KMS-11 (cell line): ENCODE measurements at regions not wholly inside any gene's neighbourhood (a gene's known extent, or its start where the extent isn't known, plus 50 kb on each side); places are given as distances from the start of the nearest gene placed in this dataset.
"Not testable (repeated sequence)": the region's sequence is repeated elsewhere in the genome, so short reads cannot be mapped to it uniquely, and the experiment has no call there.

ENCODE experiments used
- H2AFZ ChIP-seq: fragments of 200-600 bp; sonication (generic); 2 replicates; pipeline ENCODE4 v1.6.1; 2016; ENCODE audit warnings: antibody characterized with exemption, mixed run types, low read depth
- H3K27ac ChIP-seq: fragments of 200-600 bp; sonication (generic); 2 replicates; pipeline ENCODE4 v1.6.1; 2016; ENCODE audit warnings: mild to moderate bottlenecking, mixed run types
- H3K27me3 ChIP-seq: fragments of 200-600 bp; sonication (generic); 2 replicates; pipeline ENCODE4 v1.6.1; 2017; ENCODE audit warnings: mild to moderate bottlenecking, low read depth, mixed run types, moderate library complexity; ENCODE audit not compliant: insufficient read depth
- H3K36me3 ChIP-seq: fragments of 200-600 bp; sonication (generic); 2 replicates; pipeline ENCODE4 v1.6.1; 2017; ENCODE audit warnings: mild to moderate bottlenecking, mixed run types; ENCODE audit not compliant: insufficient read depth
- H3K4me1 ChIP-seq: fragments of 200-600 bp; sonication (generic); 2 replicates; pipeline ENCODE4 v1.6.1; 2016; ENCODE audit warnings: mild to moderate bottlenecking, low read depth, mixed run types; ENCODE audit not compliant: poor library complexity, severe bottlenecking
- H3K4me2 ChIP-seq: fragments of 200-600 bp; sonication (generic); 2 replicates; pipeline ENCODE4 v1.7.0; 2016; ENCODE audit warnings: mild to moderate bottlenecking, mixed run types
- H3K4me3 ChIP-seq: fragments of 200-600 bp; sonication (generic); IDR thresholded peaks from 2 replicates; pipeline ENCODE4 v1.6.1; 2017; ENCODE audit warnings: low read depth, low read length, mixed read lengths; ENCODE audit not compliant: insufficient read depth
- H3K79me2 ChIP-seq: fragments of 200-600 bp; sonication (generic); 2 replicates; pipeline ENCODE4 v1.6.1; 2016; ENCODE audit warnings: low read depth, mixed run types; ENCODE audit not compliant: insufficient read depth
- H3K9ac ChIP-seq: fragments of 200-600 bp; sonication (generic); 2 replicates; pipeline ENCODE4 v1.6.1; 2016; ENCODE audit warnings: mild to moderate bottlenecking, mixed run types
- H4K20me1 ChIP-seq: fragments of 200-600 bp; sonication (generic); 2 replicates; pipeline ENCODE4 v1.6.1; 2016; ENCODE audit warnings: mild to moderate bottlenecking, mixed run types; ENCODE audit not compliant: insufficient read depth
- TF ChIP-seq, protein P1 (sequence below): fragments of 200-600 bp; sonication (generic); conservative IDR thresholded peaks from 2 replicates; pipeline ENCODE4 v1.6.1; 2017; ENCODE audit warnings: low read depth, mild to moderate bottlenecking, antibody characterized with exemption, low read length, moderate library complexity, mixed read lengths

DNA sequence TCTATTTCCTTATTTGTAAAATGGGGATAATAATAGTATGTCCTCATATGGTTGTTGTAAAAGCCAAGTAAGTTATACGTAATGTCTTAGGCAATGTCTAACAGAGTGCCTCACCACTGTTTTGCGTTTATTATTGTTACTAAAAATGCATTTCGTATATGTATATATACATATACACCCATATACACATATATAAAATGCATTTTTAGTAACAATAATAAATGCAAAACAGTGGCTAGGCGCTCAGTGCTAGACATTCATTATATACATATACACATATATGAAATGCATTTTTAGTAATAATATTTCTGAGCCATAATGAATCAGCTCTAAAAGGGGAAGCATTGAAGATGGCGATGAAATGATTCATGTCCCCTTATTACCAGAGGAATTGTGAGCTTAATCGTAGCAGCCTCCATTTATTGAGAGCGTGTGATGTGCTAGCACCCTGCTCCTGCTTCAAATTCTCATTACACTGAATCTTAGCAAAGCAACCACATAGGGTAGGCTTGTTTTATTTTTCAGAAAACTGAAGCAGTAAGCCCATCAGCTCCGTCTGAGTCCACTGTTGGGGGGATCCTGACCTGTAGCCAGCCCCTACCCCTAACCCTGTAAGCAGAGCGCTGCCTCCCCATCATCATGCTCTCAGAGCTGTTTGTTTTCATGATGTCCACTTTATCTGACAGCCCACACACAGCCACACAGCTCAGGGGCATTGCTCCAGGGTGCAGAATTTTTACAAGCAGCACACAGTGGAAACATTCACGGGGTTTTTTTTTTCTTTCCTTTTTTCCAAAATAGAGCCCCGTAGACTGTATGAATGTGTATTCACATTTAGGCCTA is 97.1 kb upstream of the NAV2 start:
- H4K20me1 ChIP-seq = no peaks in the 10 kb centered on the region
- H3K9ac ChIP-seq = no peak overlapping the region
- no peak overlapping the region for H2AFZ ChIP-seq
- H3K27ac ChIP-seq = no peak overlapping the region
- TF ChIP-seq, protein P1, sequence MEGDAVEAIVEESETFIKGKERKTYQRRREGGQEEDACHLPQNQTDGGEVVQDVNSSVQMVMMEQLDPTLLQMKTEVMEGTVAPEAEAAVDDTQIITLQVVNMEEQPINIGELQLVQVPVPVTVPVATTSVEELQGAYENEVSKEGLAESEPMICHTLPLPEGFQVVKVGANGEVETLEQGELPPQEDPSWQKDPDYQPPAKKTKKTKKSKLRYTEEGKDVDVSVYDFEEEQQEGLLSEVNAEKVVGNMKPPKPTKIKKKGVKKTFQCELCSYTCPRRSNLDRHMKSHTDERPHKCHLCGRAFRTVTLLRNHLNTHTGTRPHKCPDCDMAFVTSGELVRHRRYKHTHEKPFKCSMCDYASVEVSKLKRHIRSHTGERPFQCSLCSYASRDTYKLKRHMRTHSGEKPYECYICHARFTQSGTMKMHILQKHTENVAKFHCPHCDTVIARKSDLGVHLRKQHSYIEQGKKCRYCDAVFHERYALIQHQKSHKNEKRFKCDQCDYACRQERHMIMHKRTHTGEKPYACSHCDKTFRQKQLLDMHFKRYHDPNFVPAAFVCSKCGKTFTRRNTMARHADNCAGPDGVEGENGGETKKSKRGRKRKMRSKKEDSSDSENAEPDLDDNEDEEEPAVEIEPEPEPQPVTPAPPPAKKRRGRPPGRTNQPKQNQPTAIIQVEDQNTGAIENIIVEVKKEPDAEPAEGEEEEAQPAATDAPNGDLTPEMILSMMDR = no peak
- H3K4me2 ChIP-seq = no peak overlapping the region
- no peaks in the 10 kb centered on the region for H3K79me2 ChIP-seq
- no peaks in the 10 kb centered on the region for H3K36me3 ChIP-seq
- no peaks in the 10 kb centered on the region for H3K27me3 ChIP-seq
- H3K4me1 ChIP-seq = no peaks in the 10 kb centered on the region
- no peak overlapping the region for H3K4me3 ChIP-seq

DNA sequence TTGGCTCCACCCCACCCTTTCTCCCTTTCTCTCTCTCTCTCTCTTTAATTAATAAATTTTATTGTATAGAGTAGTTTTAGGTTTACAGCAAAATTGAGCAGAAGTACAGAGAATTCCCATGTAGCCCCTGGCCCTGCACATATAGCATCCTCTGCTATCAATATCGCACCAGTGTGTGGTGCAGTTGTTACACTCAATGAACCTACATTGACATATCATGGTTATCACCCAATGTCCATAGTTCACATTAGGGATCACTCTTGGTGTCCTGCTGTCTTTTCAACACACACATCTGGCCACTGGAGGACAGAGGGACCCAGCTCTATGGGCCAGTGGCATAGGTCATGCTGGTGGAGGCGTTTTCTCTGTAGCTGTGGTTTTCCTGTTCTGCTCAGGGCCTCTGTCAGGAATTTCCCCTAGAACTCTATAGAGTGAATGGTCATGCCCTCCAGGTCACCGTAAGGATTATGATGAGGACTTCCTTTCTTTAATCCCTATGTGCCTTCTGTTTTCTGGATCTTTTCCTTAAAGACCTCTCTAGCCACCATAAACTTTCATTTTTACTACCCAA is 98.2 kb upstream of the NAV2 start:
- Histone ChIP-seq H3K4me3 (no peak overlapping the region), H3K4me2 (no peak overlapping the region)

DNA sequence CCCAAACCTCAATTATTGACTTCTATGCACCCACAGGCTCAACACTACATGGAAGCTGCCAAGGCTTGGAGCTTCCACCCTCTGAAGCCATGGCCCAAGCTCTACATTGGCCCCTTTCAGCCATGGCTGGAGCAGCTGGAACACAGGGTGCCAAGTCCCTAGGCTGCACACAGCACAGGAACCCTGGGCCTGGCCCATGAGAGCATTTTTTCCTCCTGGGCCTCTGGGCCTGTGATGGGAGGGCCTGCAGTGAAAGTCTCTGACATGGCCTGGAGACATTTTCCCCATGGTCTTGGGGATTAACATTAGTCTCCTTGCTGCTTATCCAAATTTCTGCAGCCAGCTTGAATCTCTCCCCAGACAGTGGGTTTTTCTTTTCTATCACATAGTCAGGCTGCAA is 100.6 kb upstream of the NAV2 start:
- not testable (repeated sequence) for H3K9ac ChIP-seq, H3K4me3 ChIP-seq, H4K20me1 ChIP-seq, H3K27ac ChIP-seq, H3K4me1 ChIP-seq, H3K27me3 ChIP-seq, H3K79me2 ChIP-seq, H2AFZ ChIP-seq, H3K36me3 ChIP-seq, H3K4me2 ChIP-seq

More for the DNA sequence above, 98.2 kb upstream of the NAV2 start:
- Histone ChIP-seq H3K4me1 (no peaks in the 10 kb centered on the region), H3K9ac (no peak overlapping the region), H3K27me3 (no peaks in the 10 kb centered on the region), H3K36me3 (no peaks in the 10 kb centered on the region), H4K20me1 (no peaks in the 10 kb centered on the region), H3K27ac (no peak overlapping the region), H3K79me2 (no peaks in the 10 kb centered on the region), H2AFZ (no peak overlapping the region)
- TF ChIP-seq, protein P1 = no peak

DNA sequence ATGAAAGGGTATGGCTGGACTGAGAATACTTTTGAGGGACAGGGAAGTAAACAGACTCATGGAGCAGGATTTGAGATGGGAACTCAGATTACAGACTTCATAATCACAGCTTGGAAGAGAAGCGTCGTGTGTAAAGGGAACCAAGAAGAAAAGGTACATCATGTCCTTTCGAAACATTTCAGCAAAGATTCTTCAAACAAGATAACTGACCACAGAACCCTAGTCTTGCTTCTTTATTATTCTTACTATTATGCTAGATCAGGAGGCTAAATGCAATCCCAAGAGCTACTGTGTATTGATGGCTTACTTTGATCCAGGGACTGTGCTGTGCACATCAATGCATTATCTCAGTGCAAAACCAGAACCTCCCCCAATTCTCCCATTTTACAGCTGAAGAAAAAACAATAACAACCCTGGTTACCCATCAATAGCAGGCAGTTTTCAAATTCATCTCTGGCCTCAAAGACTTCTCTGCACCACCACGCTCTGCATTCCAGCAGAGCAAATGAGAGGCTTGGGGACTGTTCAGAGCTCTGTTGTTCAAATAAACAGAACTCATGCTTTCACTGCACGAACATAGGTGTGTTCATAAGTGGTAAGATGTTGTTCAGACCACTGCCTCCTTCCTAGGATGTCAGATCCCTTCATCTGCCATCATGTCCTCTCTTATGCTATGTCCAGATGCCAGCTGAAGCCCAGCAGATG is 104.8 kb upstream of the NAV2 start:
- Histone ChIP-seq H2AFZ (no peak overlapping the region), H3K4me1 (no peaks in the 10 kb centered on the region), H3K36me3 (no peaks in the 10 kb centered on the region), H3K4me2 (no peak overlapping the region), H4K20me1 (no peaks in the 10 kb centered on the region), H3K27me3 (no peaks in the 10 kb centered on the region), H3K79me2 (no peaks in the 10 kb centered on the region), H3K27ac (no peak overlapping the region), H3K4me3 (no peak overlapping the region), H3K9ac (no peak overlapping the region)
- TF ChIP-seq, protein P1 = no peak
